Neural progenitor cell (in vitro differentiated cells): ENCODE measurements at regions not wholly inside any gene's neighbourhood (a gene's known extent, or its start where the extent isn't known, plus 50 kb on each side); places are given as distances from the start of the nearest gene placed in this dataset.

ENCODE experiments used
- DNase-seq: peaks from one replicate; pipeline ENCODE4 v3.0.0-alpha.2; 2016; ENCODE audit warnings: low spot score
- H2AFZ ChIP-seq: fragments of 200-600 bp; sonication (generic); replicated peaks from 2 replicates; pipeline ENCODE4 v1.6.1; 2016; ENCODE audit warnings: antibody characterized with exemption
- H3F3A ChIP-seq: fragments of 200-600 bp; sonication (generic); 2 replicates; pipeline ENCODE4 v1.6.1; 2016; ENCODE audit warnings: antibody characterized with exemption, low read depth
- H3K27ac ChIP-seq: fragments of 200-600 bp; sonication (generic); 2 replicates; pipeline ENCODE4 v1.5.1; 2016; ENCODE audit warnings: mild to moderate bottlenecking
- H3K27me3 ChIP-seq: fragments of 200-600 bp; sonication (generic); 2 replicates; pipeline ENCODE4 v1.6.1; 2016; ENCODE audit warnings: mild to moderate bottlenecking, moderate library complexity
- H3K36me3 ChIP-seq: fragments of 200-600 bp; sonication (generic); 2 replicates; pipeline ENCODE4 v1.5.1; 2016
- H3K4me1 ChIP-seq: fragments of 200-600 bp; sonication (generic); 2 replicates; pipeline ENCODE4 v1.6.1; 2016; ENCODE audit warnings: mixed run types
- H3K4me2 ChIP-seq: fragments of 200-600 bp; sonication (generic); 2 replicates; pipeline ENCODE4 v1.6.1; 2016
- H3K4me3 ChIP-seq: fragments of 200-600 bp; sonication (generic); 2 replicates; pipeline ENCODE4 v1.5.1; 2016
- H3K79me2 ChIP-seq: fragments of 200-600 bp; sonication (generic); 2 replicates; pipeline ENCODE4 v1.6.1; 2016; ENCODE audit warnings: low read depth
- H3K9ac ChIP-seq: fragments of 200-600 bp; sonication (generic); 2 replicates; pipeline ENCODE4 v1.6.1; 2016
- H3K9me3 ChIP-seq: fragments of 200-600 bp; sonication (generic); 2 replicates; pipeline ENCODE4 v1.5.1; 2016; ENCODE audit warnings: low read depth
- H4K20me1 ChIP-seq: fragments of 200-600 bp; sonication (generic); 2 replicates; pipeline ENCODE4 v1.6.1; 2016; ENCODE audit warnings: low read depth
- H3K27ac Mint-ChIP-seq: 3 replicates; pipeline ENCODE4 v1.8.0; 2021; ENCODE audit warnings: mixed read lengths
- H3K27me3 Mint-ChIP-seq: 2 replicates; pipeline ENCODE4 v1.8.0; 2022; ENCODE audit warnings: low read depth, mild to moderate bottlenecking, inconsistent platforms, moderate library complexity, mixed read lengths; ENCODE audit not compliant: insufficient read depth
- H3K36me3 Mint-ChIP-seq: 3 replicates; pipeline ENCODE4 v1.8.0; 2021; ENCODE audit warnings: mixed read lengths
- H3K4me1 Mint-ChIP-seq: 3 replicates; pipeline ENCODE4 v1.8.0; 2021; ENCODE audit warnings: mixed read lengths
- H3K4me3 Mint-ChIP-seq: 3 replicates; pipeline ENCODE4 v1.8.0; 2021; ENCODE audit warnings: mild to moderate bottlenecking, moderate library complexity, mixed read lengths
- H3K9me3 Mint-ChIP-seq: 3 replicates; pipeline ENCODE4 v1.8.0; 2020; ENCODE audit warnings: mixed read lengths
- EZH2 ChIP-seq: fragments of 200-600 bp; sonication (generic); IDR thresholded peaks from 2 replicates; pipeline ENCODE4 v1.6.1; 2017; ENCODE audit warnings: antibody characterized with exemption, mild to moderate bottlenecking, moderate library complexity
- EZH2phosphoT487 ChIP-seq: fragments of 200-600 bp; sonication (generic); IDR thresholded peaks from 2 replicates; pipeline ENCODE4 v1.6.1; 2017; ENCODE audit warnings: antibody characterized with exemption
- TF ChIP-seq, protein P1 (sequence below): fragments of 200-600 bp; sonication (generic); IDR thresholded peaks from 2 replicates; pipeline ENCODE4 v1.5.1; 2017; ENCODE audit warnings: antibody characterized with exemption, mild to moderate bottlenecking

DNA sequence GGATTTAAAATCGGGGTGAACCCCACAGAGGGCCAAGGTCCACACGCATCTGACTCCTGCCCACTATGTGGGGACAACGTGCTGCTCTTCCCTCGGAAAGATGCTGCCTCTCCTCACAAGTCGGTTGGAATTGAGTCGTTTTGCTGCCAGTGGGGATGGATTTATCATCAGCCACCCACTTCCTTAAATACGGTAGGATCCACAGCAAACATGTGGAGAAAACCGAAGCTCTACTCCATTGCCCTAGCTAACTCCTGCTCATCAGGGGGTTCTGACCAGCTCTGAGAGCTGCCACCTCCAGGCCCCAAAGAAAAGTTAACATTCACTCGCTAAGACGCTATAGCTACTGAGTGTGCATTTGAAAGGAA is 80.9 kb downstream of the CHRNA1 start:
- Histone ChIP-seq H2AFZ (peak overlapping the region; percentile 80), H3K27ac (no peak overlapping the region), H3K27me3 (peaks cover 48% of the 10 kb centered on the region), H3K36me3 (no peaks in the 10 kb centered on the region), H4K20me1 (peaks cover 12% of the 10 kb centered on the region), H3K4me1 (peaks cover 19% of the 10 kb centered on the region), H3K4me2 (peak overlapping the region; percentile 80), H3K9ac (no peak overlapping the region), H3K79me2 (peaks cover 16% of the 10 kb centered on the region), H3K9me3 (no peaks in the 10 kb centered on the region), H3F3A (peaks cover 13% of the 10 kb centered on the region), H3K4me3 (peak overlapping the region; percentile 85)
- no peak for TF ChIP-seq EZH2
- no peak for TF ChIP-seq EZH2phosphoT487
- TF ChIP-seq, protein P1, sequence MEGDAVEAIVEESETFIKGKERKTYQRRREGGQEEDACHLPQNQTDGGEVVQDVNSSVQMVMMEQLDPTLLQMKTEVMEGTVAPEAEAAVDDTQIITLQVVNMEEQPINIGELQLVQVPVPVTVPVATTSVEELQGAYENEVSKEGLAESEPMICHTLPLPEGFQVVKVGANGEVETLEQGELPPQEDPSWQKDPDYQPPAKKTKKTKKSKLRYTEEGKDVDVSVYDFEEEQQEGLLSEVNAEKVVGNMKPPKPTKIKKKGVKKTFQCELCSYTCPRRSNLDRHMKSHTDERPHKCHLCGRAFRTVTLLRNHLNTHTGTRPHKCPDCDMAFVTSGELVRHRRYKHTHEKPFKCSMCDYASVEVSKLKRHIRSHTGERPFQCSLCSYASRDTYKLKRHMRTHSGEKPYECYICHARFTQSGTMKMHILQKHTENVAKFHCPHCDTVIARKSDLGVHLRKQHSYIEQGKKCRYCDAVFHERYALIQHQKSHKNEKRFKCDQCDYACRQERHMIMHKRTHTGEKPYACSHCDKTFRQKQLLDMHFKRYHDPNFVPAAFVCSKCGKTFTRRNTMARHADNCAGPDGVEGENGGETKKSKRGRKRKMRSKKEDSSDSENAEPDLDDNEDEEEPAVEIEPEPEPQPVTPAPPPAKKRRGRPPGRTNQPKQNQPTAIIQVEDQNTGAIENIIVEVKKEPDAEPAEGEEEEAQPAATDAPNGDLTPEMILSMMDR = peak; percentile 6
- Mint-ChIP-seq H3K36me3 (peaks cover 1% of the 10 kb centered on the region), H3K9me3 (no peaks in the 10 kb centered on the region), H3K27me3 (peaks cover 9% of the 10 kb centered on the region), H3K4me1 (peaks cover 25% of the 10 kb centered on the region), H3K27ac (no peak overlapping the region), H3K4me3 (peak overlapping the region; percentile 93)
- peak; percentile 52 for DNase-seq

- Histone ChIP-seq H3K4me3 (peak overlapping the region; percentile 85), H3K27ac (no peak overlapping the region), H3F3A (peaks cover 13% of the 10 kb centered on the region), H3K9ac (no peak overlapping the region), H3K36me3 (no peaks in the 10 kb centered on the region), H3K9me3 (no peaks in the 10 kb centered on the region), H3K79me2 (peaks cover 16% of the 10 kb centered on the region), H4K20me1 (peaks cover 12% of the 10 kb centered on the region), H3K4me1 (peaks cover 19% of the 10 kb centered on the region), H3K27me3 (peaks cover 48% of the 10 kb centered on the region), H2AFZ (peak overlapping the region; percentile 97), H3K4me2 (peak overlapping the region; percentile 80)
- Mint-ChIP-seq H3K9me3 (no peaks in the 10 kb centered on the region), H3K27me3 (peaks cover 9% of the 10 kb centered on the region), H3K36me3 (peaks cover 1% of the 10 kb centered on the region), H3K27ac (no peak overlapping the region), H3K4me1 (peaks cover 25% of the 10 kb centered on the region), H3K4me3 (peak overlapping the region; percentile 93)
- DNase-seq = peak; percentile 84
- TF ChIP-seq EZH2phosphoT487 (no peak), EZH2 (peak; percentile 23)
Measured at GRCh38 chr2:174682578-174683391, 81.5 kb downstream of the CHRNA1 start.

GRCh38 chr2:174682007-174682577 is 82.2 kb downstream of the CHRNA1 start:
- Histone ChIP-seq H3K4me3 (peak overlapping the region; percentile 85), H3K4me1 (peaks cover 19% of the 10 kb centered on the region), H3K9me3 (no peaks in the 10 kb centered on the region), H3K4me2 (peak overlapping the region; percentile 80), H2AFZ (peak overlapping the region; percentile 97), H3K9ac (no peak overlapping the region), H3F3A (peaks cover 13% of the 10 kb centered on the region), H3K27ac (no peak overlapping the region), H3K36me3 (no peaks in the 10 kb centered on the region), H3K27me3 (peaks cover 48% of the 10 kb centered on the region), H4K20me1 (peaks cover 12% of the 10 kb centered on the region), H3K79me2 (peaks cover 16% of the 10 kb centered on the region)
- Mint-ChIP-seq H3K9me3 (no peaks in the 10 kb centered on the region), H3K36me3 (peaks cover 1% of the 10 kb centered on the region), H3K27ac (no peak overlapping the region), H3K4me3 (peak overlapping the region; percentile 90), H3K27me3 (peaks cover 9% of the 10 kb centered on the region), H3K4me1 (peaks cover 25% of the 10 kb centered on the region)
- peak; percentile 59 for DNase-seq
- TF ChIP-seq, protein P1 = no peak
- peak; percentile 41 for TF ChIP-seq EZH2
